BLaER1 (cell line): ENCODE measurements at regions not wholly inside any gene's neighbourhood (a gene's known extent, or its start where the extent isn't known, plus 50 kb on each side); places are given as distances from the start of the nearest gene placed in this dataset.
A peak's percentile ranks its signal among the peaks of the same experiment; 100 is the strongest.
"Not testable (repeated sequence)": the region's sequence is repeated elsewhere in the genome, so short reads cannot be mapped to it uniquely, and the experiment has no call there.

Experiments
- H3K27ac ChIP-seq: shearing (Covaris generic); formaldehyde crosslinking; 2 replicates; pipeline ENCODE4 v1.8.1; 2022
- H3K27me3 ChIP-seq: shearing (Covaris generic); formaldehyde crosslinking; 2 replicates; pipeline ENCODE4 v1.8.1; 2022
- H3K36me3 ChIP-seq: shearing (Covaris generic); formaldehyde crosslinking; 2 replicates; pipeline ENCODE4 v1.8.1; 2022
- H3K4me1 ChIP-seq: shearing (Covaris generic); formaldehyde crosslinking; 2 replicates; pipeline ENCODE4 v1.8.1; 2022
- H3K4me2 ChIP-seq: shearing (Covaris generic); formaldehyde crosslinking; 2 replicates; pipeline ENCODE4 v1.8.1; 2022
- H3K4me3 ChIP-seq: shearing (Covaris generic); formaldehyde crosslinking; 2 replicates; pipeline ENCODE4 v1.8.1; 2022
- H3K9ac ChIP-seq: shearing (Covaris generic); formaldehyde crosslinking; 2 replicates; pipeline ENCODE4 v1.8.1; 2022
- H3K9me3 ChIP-seq: shearing (Covaris generic); formaldehyde crosslinking; 2 replicates; pipeline ENCODE4 v1.8.1; 2022
- H4K20me1 ChIP-seq: shearing (Covaris generic); formaldehyde crosslinking; 2 replicates; pipeline ENCODE4 v1.8.1; 2022
- Cebpa-rat ChIP-seq: shearing (Covaris generic); IDR thresholded peaks from 2 replicates; pipeline ENCODE4 v1.8.1; 2022

GRCh38 chr6:121593011-121593641 lies 157.7 kb downstream of the GJA1 start:
- TF ChIP-seq Cebpa-rat: no peak

GRCh38 chr6:121594053-121594452 lies 158.6 kb downstream of the GJA1 start:
- Histone ChIP-seq H3K27ac (no peak overlapping the region), H3K9me3 (no peaks in the 10 kb centered on the region), H3K4me3 (no peak overlapping the region), H3K27me3 (no peaks in the 10 kb centered on the region), H3K4me2 (no peak overlapping the region), H3K36me3 (no peaks in the 10 kb centered on the region), H3K9ac (no peak overlapping the region), H3K4me1 (no peaks in the 10 kb centered on the region), H4K20me1 (no peaks in the 10 kb centered on the region)
- peak; percentile 82 for TF ChIP-seq Cebpa-rat

More at GRCh38 chr6:121593011-121593641, 157.7 kb downstream of the GJA1 start:
- no peak overlapping the region for H3K27ac ChIP-seq
- H3K4me3 ChIP-seq: no peak overlapping the region
- no peak overlapping the region for H3K4me2 ChIP-seq
- no peaks in the 10 kb centered on the region for H4K20me1 ChIP-seq
- H3K9ac ChIP-seq: no peak overlapping the region
- H3K27me3 ChIP-seq: no peaks in the 10 kb centered on the region
- H3K4me1 ChIP-seq: no peaks in the 10 kb centered on the region
- H3K36me3 ChIP-seq: no peaks in the 10 kb centered on the region
- H3K9me3 ChIP-seq: no peaks in the 10 kb centered on the region

- Histone ChIP-seq H3K9me3 (no peaks in the 10 kb centered on the region), H3K4me2 (no peak overlapping the region), H3K9ac (no peak overlapping the region), H3K36me3 (no peaks in the 10 kb centered on the region), H3K4me1 (no peaks in the 10 kb centered on the region), H3K4me3 (no peak overlapping the region), H4K20me1 (no peaks in the 10 kb centered on the region), H3K27ac (no peak overlapping the region), H3K27me3 (no peaks in the 10 kb centered on the region)
- no peak for TF ChIP-seq Cebpa-rat
Measured at GRCh38 chr6:121595646-121596045, 160.2 kb downstream of the GJA1 start.

GRCh38 chr6:121596441-121596840 lies 161.0 kb downstream of the GJA1 start:
- no peaks in the 10 kb centered on the region for H3K4me1 ChIP-seq
- H3K9me3 ChIP-seq: no peaks in the 10 kb centered on the region
- no peaks in the 10 kb centered on the region for H3K27me3 ChIP-seq
- H4K20me1 ChIP-seq: no peaks in the 10 kb centered on the region
- no peak for TF ChIP-seq Cebpa-rat
- H3K4me3 ChIP-seq: no peak overlapping the region
- H3K36me3 ChIP-seq: no peaks in the 10 kb centered on the region
- H3K9ac ChIP-seq: no peak overlapping the region
- no peak overlapping the region for H3K4me2 ChIP-seq
- no peak overlapping the region for H3K27ac ChIP-seq

GRCh38 chr6:121597654-121598053 lies 162.2 kb downstream of the GJA1 start:
- Histone ChIP-seq H3K4me3 (no peak overlapping the region), H3K4me1 (no peaks in the 10 kb centered on the region), H3K9me3 (no peaks in the 10 kb centered on the region), H3K27ac (no peak overlapping the region), H4K20me1 (no peaks in the 10 kb centered on the region), H3K9ac (no peak overlapping the region), H3K36me3 (no peaks in the 10 kb centered on the region), H3K27me3 (no peaks in the 10 kb centered on the region), H3K4me2 (no peak overlapping the region)
- no peak for TF ChIP-seq Cebpa-rat

- not testable (repeated sequence) for H3K4me2 ChIP-seq, H3K36me3 ChIP-seq, H3K9ac ChIP-seq, H3K4me3 ChIP-seq, H3K27ac ChIP-seq, H3K9me3 ChIP-seq, H3K27me3 ChIP-seq, H4K20me1 ChIP-seq, H3K4me1 ChIP-seq
Measured at GRCh38 chr6:121599331-121599730, 163.9 kb downstream of the GJA1 start.

GRCh38 chr6:121600389-121601168 lies 165.1 kb downstream of the GJA1 start:
- no peaks in the 10 kb centered on the region for H3K27me3 ChIP-seq
- H3K4me2 ChIP-seq: no peak overlapping the region
- H3K4me1 ChIP-seq: no peaks in the 10 kb centered on the region
- H3K4me3 ChIP-seq: no peak overlapping the region
- H3K9ac ChIP-seq: no peak overlapping the region
- H3K36me3 ChIP-seq: no peaks in the 10 kb centered on the region
- H3K9me3 ChIP-seq: no peaks in the 10 kb centered on the region
- no peak for TF ChIP-seq Cebpa-rat
- no peaks in the 10 kb centered on the region for H4K20me1 ChIP-seq
- H3K27ac ChIP-seq: no peak overlapping the region

- H3K4me1 ChIP-seq: no peaks in the 10 kb centered on the region
- no peak for TF ChIP-seq Cebpa-rat
Measured at GRCh38 chr6:121603486-121603885, 168.0 kb downstream of the GJA1 start.

GRCh38 chr6:121607721-121608120 lies 172.3 kb downstream of the GJA1 start:
- Histone ChIP-seq H3K27me3 (no peaks in the 10 kb centered on the region), H3K4me2 (no peak overlapping the region), H3K9me3 (no peaks in the 10 kb centered on the region), H4K20me1 (no peaks in the 10 kb centered on the region), H3K4me3 (no peak overlapping the region), H3K9ac (no peak overlapping the region), H3K36me3 (no peaks in the 10 kb centered on the region), H3K27ac (no peak overlapping the region), H3K4me1 (no peaks in the 10 kb centered on the region)
- no peak for TF ChIP-seq Cebpa-rat

More at GRCh38 chr6:121603486-121603885, 168.0 kb downstream of the GJA1 start:
- Histone ChIP-seq H3K9ac (no peak overlapping the region), H3K27ac (no peak overlapping the region), H3K4me3 (no peak overlapping the region), H3K27me3 (no peaks in the 10 kb centered on the region), H4K20me1 (no peaks in the 10 kb centered on the region), H3K36me3 (no peaks in the 10 kb centered on the region), H3K9me3 (no peaks in the 10 kb centered on the region), H3K4me2 (no peak overlapping the region)

GRCh38 chr6:121608270-121608669 lies 172.8 kb downstream of the GJA1 start:
- no peaks in the 10 kb centered on the region for H4K20me1 ChIP-seq
- no peaks in the 10 kb centered on the region for H3K36me3 ChIP-seq
- no peak overlapping the region for H3K4me2 ChIP-seq
- H3K4me1 ChIP-seq: no peaks in the 10 kb centered on the region
- no peak overlapping the region for H3K4me3 ChIP-seq
- H3K9ac ChIP-seq: no peak overlapping the region
- H3K27me3 ChIP-seq: no peaks in the 10 kb centered on the region
- H3K9me3 ChIP-seq: no peaks in the 10 kb centered on the region
- no peak overlapping the region for H3K27ac ChIP-seq
- TF ChIP-seq Cebpa-rat: no peak
